IMR-90 (cell line): ENCODE measurements at regions not wholly inside any gene's neighbourhood (a gene's known extent, or its start where the extent isn't known, plus 50 kb on each side); places are given as distances from the start of the nearest gene placed in this dataset.

Source experiments
- ATAC-seq: fragments of 200-7000 bp; cut with Tn5 transposase; 2 replicates; pipeline ENCODE4 v1.9.1; 2020; ENCODE audit warnings: low read depth, mild to moderate bottlenecking, moderate library complexity
- BruUV-seq: library from RNA; stranded (reverse); fragments of 400-500 nt; replicated peaks from 2 replicates; lab custom pipeline; 2021; lab: Mats Ljungman, UMichigan
- CTCF ChIA-PET: fragments of 300-600 bp; formaldehyde crosslinking; extraction: SDS; loops from one replicate; lab custom pipeline; 2021; ENCODE audit warnings: antibody characterized with exemption; lab: Yijun Ruan, JAX
- POLR2A ChIA-PET: fragments of 300-600 bp; sonication (Branson Sonifier 250); formaldehyde crosslinking; loops from one replicate; lab custom pipeline; 2022; ENCODE audit warnings: antibody characterized with exemption; ENCODE audit not compliant: unreplicated experiment; lab: Charles Lee
- DNase-seq: peaks from one replicate; pipeline ENCODE4 v3.0.0; 2013
- H2AFZ ChIP-seq: replicated peaks from 2 replicates; pipeline ENCODE3; 2013; ENCODE audit warnings: low read length, mild to moderate bottlenecking; ENCODE audit not compliant: poor library complexity
- H2AK5ac ChIP-seq: 2 replicates; pipeline ENCODE4 v1.6.1; 2013; ENCODE audit warnings: low read depth, low read length, inconsistent platforms
- H2AK9ac ChIP-seq: replicated peaks from 2 replicates; pipeline ENCODE3; 2013; ENCODE audit warnings: mild to moderate bottlenecking, low read depth, low read length, moderate library complexity; ENCODE audit not compliant: poor library complexity
- H2BK120ac ChIP-seq: 2 replicates; pipeline ENCODE4 v1.6.1; 2013; ENCODE audit warnings: low read depth, low read length, inconsistent platforms
- H2BK15ac ChIP-seq: 3 replicates; pipeline ENCODE4 v1.6.1; 2013; ENCODE audit warnings: low read depth, low read length, inconsistent platforms
- H2BK20ac ChIP-seq: 2 replicates; pipeline ENCODE4 v1.6.1; 2013; ENCODE audit warnings: low read depth, mild to moderate bottlenecking, inconsistent platforms, low read length, moderate library complexity
- H2BK5ac ChIP-seq: 2 replicates; pipeline ENCODE4 v1.6.1; 2013; ENCODE audit warnings: mild to moderate bottlenecking, low read depth, low read length, inconsistent platforms; ENCODE audit not compliant: poor library complexity, severe bottlenecking
- H3K14ac ChIP-seq: replicated peaks from 2 replicates; pipeline ENCODE4 v1.6.1; 2013; ENCODE audit warnings: low read depth, low read length, inconsistent platforms
- H3K18ac ChIP-seq: 2 replicates; pipeline ENCODE4 v1.6.1; 2013; ENCODE audit warnings: low read depth, low read length, control low read depth
- H3K23ac ChIP-seq: 2 replicates; pipeline ENCODE4 v1.6.1; 2013; ENCODE audit warnings: low read depth, low read length, inconsistent platforms
- H3K27ac ChIP-seq: 2 replicates; pipeline ENCODE4 v1.5.1; 2013; ENCODE audit warnings: mild to moderate bottlenecking, control low read depth, low read length; ENCODE audit not compliant: insufficient read depth
- H3K27me3 ChIP-seq: 2 replicates; pipeline ENCODE4 v1.6.1; 2013; ENCODE audit warnings: low read length; ENCODE audit not compliant: control insufficient read depth, insufficient read depth
- H3K36me3 ChIP-seq: 2 replicates; pipeline ENCODE4 v1.6.1; 2013; ENCODE audit warnings: low read length, mixed read lengths; ENCODE audit not compliant: control insufficient read depth, insufficient read depth
- H3K4ac ChIP-seq: 2 replicates; pipeline ENCODE4 v1.6.1; 2013; ENCODE audit warnings: low read depth, low read length, inconsistent platforms
- H3K4me1 ChIP-seq: 2 replicates; pipeline ENCODE4 v1.6.1; 2013; ENCODE audit warnings: low read length, mixed read lengths; ENCODE audit not compliant: control insufficient read depth, insufficient read depth
- H3K4me2 ChIP-seq: 2 replicates; pipeline ENCODE4 v1.6.1; 2013; ENCODE audit warnings: low read depth, mild to moderate bottlenecking, control low read depth, low read length, moderate library complexity
- H3K4me3 ChIP-seq: 2 replicates; pipeline ENCODE4 v1.5.1; 2013; ENCODE audit warnings: low read depth, mild to moderate bottlenecking, control low read depth, low read length, moderate library complexity; ENCODE audit not compliant: insufficient read depth
- H3K56ac ChIP-seq: 2 replicates; pipeline ENCODE4 v1.6.1; 2013; ENCODE audit warnings: low read length, inconsistent platforms; ENCODE audit not compliant: insufficient read depth; ENCODE audit errors: extremely low read depth
- H3K79me1 ChIP-seq, 2 experiments: 2 replicates each; pipeline ENCODE4 v1.6.1; 2013; ENCODE audit warnings: low read length in 2 of 2, inconsistent platforms in 1 of 2, low read depth in 1 of 2
- H3K9ac ChIP-seq: 2 replicates; pipeline ENCODE4 v1.6.1; 2013; ENCODE audit warnings: low read depth, low read length, control low read depth
- H3K9me1 ChIP-seq: 2 replicates; pipeline ENCODE4 v1.6.1; 2013; ENCODE audit warnings: low read length, inconsistent platforms; ENCODE audit not compliant: insufficient read depth
- H3K9me3 ChIP-seq: 2 replicates; pipeline ENCODE4 v1.6.1; 2013; ENCODE audit warnings: low read length; ENCODE audit not compliant: control insufficient read depth, insufficient read depth
- H4K20me1 ChIP-seq: 2 replicates; pipeline ENCODE4 v1.6.1; 2013; ENCODE audit warnings: low read length, inconsistent platforms; ENCODE audit not compliant: insufficient read depth
- H4K5ac ChIP-seq: 2 replicates; pipeline ENCODE4 v1.6.1; 2013; ENCODE audit warnings: mild to moderate bottlenecking, low read depth, low read length, control low read depth
- H4K8ac ChIP-seq, 2 experiments: 2 replicates each; pipeline ENCODE4 v1.6.1; 2013; ENCODE audit warnings: low read depth in 2 of 2, low read length in 2 of 2, control low read depth in 1 of 2, inconsistent platforms in 1 of 2
- H4K91ac ChIP-seq: 2 replicates; pipeline ENCODE4 v1.6.1; 2013; ENCODE audit warnings: low read depth, low read length, inconsistent platforms; ENCODE audit not compliant: insufficient read depth
- BHLHE40 ChIP-seq: fragments of 150-350 bp; IDR thresholded peaks from 2 replicates; pipeline ENCODE4 v1.6.1; 2016; ENCODE audit warnings: mild to moderate bottlenecking, low read depth, low read length
- CEBPB ChIP-seq: IDR thresholded peaks from 2 replicates; pipeline ENCODE4 v1.6.1; 2012; ENCODE audit warnings: low read depth, low read length, improper control_type of control experiment
- CHD1 ChIP-seq: IDR thresholded peaks from 2 replicates; pipeline ENCODE4 v1.6.1; 2012; ENCODE audit warnings: low read depth, low read length, improper control_type of control experiment
- FOS ChIP-seq: fragments of 150-350 bp; IDR thresholded peaks from 2 replicates; pipeline ENCODE4 v1.6.1; 2016; ENCODE audit warnings: low read depth, low read length
- MAFK ChIP-seq: IDR thresholded peaks from 2 replicates; pipeline ENCODE4 v1.6.1; 2012; ENCODE audit warnings: low read depth, low read length, improper control_type of control experiment
- MAZ ChIP-seq: IDR thresholded peaks from 2 replicates; pipeline ENCODE4 v1.6.1; 2012; ENCODE audit warnings: low read depth, mild to moderate bottlenecking, low read length, improper control_type of control experiment, moderate library complexity, borderline replicate concordance
- MXI1 ChIP-seq: IDR thresholded peaks from 2 replicates; pipeline ENCODE4 v1.6.1; 2012; ENCODE audit warnings: low read depth, mild to moderate bottlenecking, low read length, moderate library complexity, borderline replicate concordance
- NFE2L2 ChIP-seq: fragments of 150-350 bp; IDR thresholded peaks from 2 replicates; pipeline ENCODE4 v1.6.1; 2016; ENCODE audit warnings: low read depth, mild to moderate bottlenecking, low read length
- POLR2A ChIP-seq: IDR thresholded peaks from 2 replicates; pipeline ENCODE4 v1.6.1; 2012; ENCODE audit warnings: mild to moderate bottlenecking, low read depth, low read length
- RAD21 ChIP-seq: IDR thresholded peaks from 2 replicates; pipeline ENCODE4 v1.6.1; 2012; ENCODE audit warnings: low read length, improper control_type of control experiment
- RCOR1 ChIP-seq: IDR thresholded peaks from 2 replicates; pipeline ENCODE4 v1.6.1; 2012; ENCODE audit warnings: mild to moderate bottlenecking, low read length, improper control_type of control experiment; ENCODE audit not compliant: insufficient replicate concordance
- RFX5 ChIP-seq: IDR thresholded peaks from 2 replicates; pipeline ENCODE4 v1.8.0; 2012; ENCODE audit warnings: low read depth, mild to moderate bottlenecking, low read length, moderate library complexity
- SMC3 ChIP-seq: fragments of 150-350 bp; IDR thresholded peaks from 2 replicates; pipeline ENCODE4 v1.6.1; 2016; ENCODE audit warnings: low read depth, mild to moderate bottlenecking, antibody characterized with exemption, low read length, moderate library complexity
- WGBS, 2 experiments: methylation state at CpG; one replicate each; pipeline versions ENCODE4 v1.1.5 to v1.1.7; 2013; ENCODE audit warnings: missing lambda C conversion rate in 2 of 2; ENCODE audit not compliant: insufficient read length in 1 of 2; ENCODE audit errors: extremely low coverage in 2 of 2; 5-methylcytosine and 5-hydroxymethylcytosine counted together
- dilution Hi-C: fragments of 300-500 bp; cut with HindIII; formaldehyde crosslinking; loops from one replicate; pipeline ENCODE4 v1.14.3; 2018; ENCODE audit warnings: low sequenced_read_pairs; ENCODE audit not compliant: unreplicated experiment
- in situ Hi-C: fragments of 300-500 bp; cut with MboI; formaldehyde crosslinking; loops from 3 replicates; pipeline ENCODE4 v1.14.3; 2019; ENCODE audit warnings: low sequenced_read_pairs, inconsistent platforms, mixed read lengths
- intact Hi-C: fragments of 100-400 bp; cut with micrococcal nuclease; formaldehyde crosslinking; loops from 2 replicates; pipeline ENCODE4 v1.10.0; 2022
- TF ChIP-seq, protein P1 (sequence below): fragments of 150-350 bp; IDR thresholded peaks from 2 replicates; pipeline ENCODE4 v1.6.1; 2016; ENCODE audit warnings: low read depth, mild to moderate bottlenecking, low read length, moderate library complexity, borderline replicate concordance
- TF ChIP-seq, protein P2 (sequence below): fragments of 150-350 bp; IDR thresholded peaks from 2 replicates; pipeline ENCODE4 v1.6.1; 2017; ENCODE audit warnings: mild to moderate bottlenecking, antibody characterized with exemption, low read length, low read depth

GRCh38 chr1:199877526-199878384 lies 149.8 kb upstream of the NR5A2 start:
- POLR2A ChIA-PET, result no interaction called here
- DNase-seq (no peak), ATAC-seq (no peak)
- no peak overlapping the region for H3K14ac ChIP-seq
- dilution Hi-C loops (no loop called here), in situ Hi-C loops (no loop called here), intact Hi-C loops (no loop called here)
- H3K4me2 ChIP-seq, result no peak overlapping the region
- H3K4ac ChIP-seq, result no peak overlapping the region
- H4K91ac ChIP-seq, result no peak overlapping the region
- no peaks in the 10 kb centered on the region for H3K9me3 ChIP-seq
- no peaks in the 10 kb centered on the region for H3K9me1 ChIP-seq
- H3K27me3 ChIP-seq, result no peaks in the 10 kb centered on the region
- H3K18ac ChIP-seq, result no peak overlapping the region
- WGBS, 2 experiments, result no CpG with 5 or more reads among the region's 7 CpGs
- H3K9ac ChIP-seq, result no peak overlapping the region
- H2AFZ ChIP-seq, result no peak overlapping the region
- no peak overlapping the region for H3K56ac ChIP-seq
- no peaks in the 10 kb centered on the region for H3K79me1 ChIP-seq
- H2BK5ac ChIP-seq, result no peak overlapping the region
- H3K23ac ChIP-seq, result no peak overlapping the region
- no peak overlapping the region for H3K27ac ChIP-seq
- no TSS peak for BruUV-seq
- no peak overlapping the region for H4K8ac ChIP-seq
- H4K20me1 ChIP-seq, result no peaks in the 10 kb centered on the region
- no peak overlapping the region for H2AK5ac ChIP-seq
- H3K4me1 ChIP-seq, result no peaks in the 10 kb centered on the region
- H2BK15ac ChIP-seq, result no peak overlapping the region
- no peak overlapping the region for H4K5ac ChIP-seq
- H3K4me3 ChIP-seq, result no peak overlapping the region
- CTCF ChIA-PET, result interaction anchor here (0.9 kb wide), 1 partner anchor 14 kb away, joined by 3 read pairs; no protein-coding TSS in a partner anchor
- no peak overlapping the region for H2BK120ac ChIP-seq
- no peaks in the 10 kb centered on the region for H3K36me3 ChIP-seq
- no peak overlapping the region for H2BK20ac ChIP-seq
- H2AK9ac ChIP-seq, result no peak overlapping the region
- TF ChIP-seq MXI1 (no peak), FOS (no peak), RCOR1 (no peak), CEBPB (no peak), RFX5 (no peak), POLR2A (no peak), BHLHE40 (no peak), RAD21 (no peak), NFE2L2 (no peak), CHD1 (no peak), SMC3 (no peak), MAFK (no peak), MAZ (no peak)
- TF ChIP-seq, protein P1, sequence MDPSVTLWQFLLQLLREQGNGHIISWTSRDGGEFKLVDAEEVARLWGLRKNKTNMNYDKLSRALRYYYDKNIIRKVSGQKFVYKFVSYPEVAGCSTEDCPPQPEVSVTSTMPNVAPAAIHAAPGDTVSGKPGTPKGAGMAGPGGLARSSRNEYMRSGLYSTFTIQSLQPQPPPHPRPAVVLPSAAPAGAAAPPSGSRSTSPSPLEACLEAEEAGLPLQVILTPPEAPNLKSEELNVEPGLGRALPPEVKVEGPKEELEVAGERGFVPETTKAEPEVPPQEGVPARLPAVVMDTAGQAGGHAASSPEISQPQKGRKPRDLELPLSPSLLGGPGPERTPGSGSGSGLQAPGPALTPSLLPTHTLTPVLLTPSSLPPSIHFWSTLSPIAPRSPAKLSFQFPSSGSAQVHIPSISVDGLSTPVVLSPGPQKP, result no peak
- TF ChIP-seq, protein P2, sequence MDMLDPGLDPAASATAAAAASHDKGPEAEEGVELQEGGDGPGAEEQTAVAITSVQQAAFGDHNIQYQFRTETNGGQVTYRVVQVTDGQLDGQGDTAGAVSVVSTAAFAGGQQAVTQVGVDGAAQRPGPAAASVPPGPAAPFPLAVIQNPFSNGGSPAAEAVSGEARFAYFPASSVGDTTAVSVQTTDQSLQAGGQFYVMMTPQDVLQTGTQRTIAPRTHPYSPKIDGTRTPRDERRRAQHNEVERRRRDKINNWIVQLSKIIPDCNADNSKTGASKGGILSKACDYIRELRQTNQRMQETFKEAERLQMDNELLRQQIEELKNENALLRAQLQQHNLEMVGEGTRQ, result no peak
